H9 (cell line): ENCODE measurements at regions not wholly inside any gene's neighbourhood (a gene's known extent, or its start where the extent isn't known, plus 50 kb on each side); places are given as distances from the start of the nearest gene placed in this dataset.

Source experiments
- DNase-seq: peaks from one replicate; pipeline ENCODE4 v3.0.0-alpha.2; 2017
- H2AFZ ChIP-seq: one replicate; pipeline ENCODE4 v1.6.1; 2013; ENCODE audit warnings: mild to moderate bottlenecking, low read length, control low read depth, moderate library complexity
- H2AK5ac ChIP-seq: 2 replicates; pipeline ENCODE4 v1.6.1; 2013; ENCODE audit warnings: low read length, control low read depth, mixed read lengths; ENCODE audit not compliant: insufficient read length
- H2BK120ac ChIP-seq: one replicate; pipeline ENCODE4 v1.6.1; 2013; ENCODE audit warnings: low read depth, mild to moderate bottlenecking, low read length, control low read depth, inconsistent platforms; ENCODE audit not compliant: poor library complexity, severe bottlenecking
- H2BK12ac ChIP-seq: 2 replicates; pipeline ENCODE4 v1.6.1; 2013; ENCODE audit warnings: low read length, control low read depth, mixed read lengths, low read depth; ENCODE audit not compliant: insufficient read length
- H2BK15ac ChIP-seq: 2 replicates; pipeline ENCODE4 v1.6.1; 2013; ENCODE audit warnings: low read depth, low read length, control low read depth
- H2BK20ac ChIP-seq: one replicate; pipeline ENCODE4 v1.6.1; 2013; ENCODE audit warnings: low read depth, mild to moderate bottlenecking, low read length, control low read depth, inconsistent platforms; ENCODE audit not compliant: poor library complexity, severe bottlenecking
- H2BK5ac ChIP-seq: 2 replicates; pipeline ENCODE4 v1.6.1; 2013; ENCODE audit warnings: low read length, control low read depth, mixed read lengths; ENCODE audit not compliant: insufficient read length
- H3K14ac ChIP-seq: 2 replicates; pipeline ENCODE4 v1.6.1; 2013; ENCODE audit warnings: low read length, control low read depth; ENCODE audit not compliant: insufficient read depth
- H3K18ac ChIP-seq: 2 replicates; pipeline ENCODE4 v1.6.1; 2013; ENCODE audit warnings: low read depth, mild to moderate bottlenecking, mixed read lengths, low read length, control low read depth; ENCODE audit not compliant: insufficient read length
- H3K23ac ChIP-seq: 2 replicates; pipeline ENCODE4 v1.6.1; 2013; ENCODE audit warnings: low read length, control low read depth, mixed read lengths, low read depth; ENCODE audit not compliant: insufficient read length
- H3K23me2 ChIP-seq: 2 replicates; pipeline ENCODE4 v1.6.1; 2013; ENCODE audit warnings: low read depth, mild to moderate bottlenecking, mixed read lengths, low read length, control low read depth; ENCODE audit not compliant: insufficient read length, poor library complexity, severe bottlenecking
- H3K27ac ChIP-seq: 2 replicates; pipeline ENCODE4 v1.5.1; 2013; ENCODE audit warnings: low read length, control low read depth, mixed read lengths, low read depth; ENCODE audit not compliant: insufficient read length
- H3K27me3 ChIP-seq: 2 replicates; pipeline ENCODE4 v1.6.1; 2013; ENCODE audit warnings: low read length, control low read depth, inconsistent platforms; ENCODE audit not compliant: insufficient read depth
- H3K4ac ChIP-seq: 2 replicates; pipeline ENCODE4 v1.6.1; 2013; ENCODE audit warnings: low read depth, mild to moderate bottlenecking, control low read depth, inconsistent platforms, low read length, moderate library complexity
- H3K4me1 ChIP-seq: 2 replicates; pipeline ENCODE4 v1.6.1; 2013; ENCODE audit warnings: low read length, control low read depth, inconsistent platforms; ENCODE audit not compliant: insufficient read depth
- H3K4me2 ChIP-seq: 2 replicates; pipeline ENCODE4 v1.6.1; 2013; ENCODE audit warnings: low read length, control low read depth, mixed read lengths; ENCODE audit not compliant: insufficient read length, insufficient read depth
- H3K56ac ChIP-seq: 2 replicates; pipeline ENCODE4 v1.6.1; 2013; ENCODE audit warnings: low read depth, mild to moderate bottlenecking, mixed read lengths, low read length, control low read depth; ENCODE audit not compliant: insufficient read length
- H3K79me1 ChIP-seq: 2 replicates; pipeline ENCODE4 v1.6.1; 2013; ENCODE audit warnings: low read depth, mild to moderate bottlenecking, moderate library complexity, low read length, control low read depth, inconsistent platforms; ENCODE audit not compliant: insufficient read depth, poor library complexity, severe bottlenecking
- H3K79me2 ChIP-seq: 2 replicates; pipeline ENCODE4 v1.6.1; 2013; ENCODE audit warnings: low read length, control low read depth, inconsistent platforms; ENCODE audit not compliant: insufficient read depth
- H3K9ac ChIP-seq: 2 replicates; pipeline ENCODE4 v1.6.1; 2013; ENCODE audit warnings: low read length, control low read depth, mixed read lengths; ENCODE audit not compliant: insufficient read length; ENCODE audit errors: extremely low read depth
- H3K9me3 ChIP-seq: one replicate; pipeline ENCODE4 v1.6.1; 2013; ENCODE audit warnings: low read depth, low read length, inconsistent platforms; ENCODE audit not compliant: control insufficient read depth
- H3T11ph ChIP-seq: one replicate; pipeline ENCODE4 v1.6.1; 2013; ENCODE audit warnings: mild to moderate bottlenecking, low read length, control low read depth, inconsistent platforms
- H4K20me1 ChIP-seq: one replicate; pipeline ENCODE4 v1.6.1; 2013; ENCODE audit not compliant: control insufficient read depth, insufficient read length, insufficient read depth
- H4K5ac ChIP-seq: 2 replicates; pipeline ENCODE4 v1.6.1; 2013; ENCODE audit warnings: low read depth, mild to moderate bottlenecking, mixed read lengths, low read length, control low read depth; ENCODE audit not compliant: insufficient read length
- H4K8ac ChIP-seq: replicated peaks from 2 replicates; pipeline ENCODE4 v1.6.1; 2013; ENCODE audit warnings: low read length, control low read depth, mixed read lengths, low read depth; ENCODE audit not compliant: insufficient read length
- H4K91ac ChIP-seq: 2 replicates; pipeline ENCODE4 v1.6.1; 2013; ENCODE audit warnings: low read depth, mild to moderate bottlenecking, moderate library complexity, mixed read lengths, low read length, control low read depth; ENCODE audit not compliant: insufficient read length
- H3K27ac Mint-ChIP-seq, 3 experiments: 2 replicates in 2 of 3; 3 replicates in 1 of 3; pipeline ENCODE4 v1.8.0; 2020 to 2021; ENCODE audit warnings: mixed read lengths in 3 of 3, mild to moderate bottlenecking in 1 of 3, moderate library complexity in 1 of 3
- H3K27me3 Mint-ChIP-seq: 2 replicates; pipeline ENCODE4 v1.8.0; 2021; ENCODE audit warnings: low read depth, mild to moderate bottlenecking, moderate library complexity, mixed read lengths
- H3K36me3 Mint-ChIP-seq, 3 experiments: 2 replicates in 2 of 3; 3 replicates in 1 of 3; pipeline ENCODE4 v1.8.0; 2020 to 2021; ENCODE audit warnings: low read depth in 3 of 3, mixed read lengths in 3 of 3; ENCODE audit not compliant: insufficient read depth in 1 of 3
- H3K4me1 Mint-ChIP-seq, 2 experiments: 2 replicates each; pipeline ENCODE4 v1.8.0; 2020; ENCODE audit warnings: mixed read lengths in 2 of 2
- H3K4me3 Mint-ChIP-seq, 2 experiments: 2 replicates in 1 of 2; 3 replicates in 1 of 2; pipeline ENCODE4 v1.8.0; 2020 to 2021; ENCODE audit warnings: mild to moderate bottlenecking in 2 of 2, mixed read lengths in 2 of 2, moderate library complexity in 1 of 2
- H3K9me3 Mint-ChIP-seq, 2 experiments: 2 replicates in 1 of 2; 3 replicates in 1 of 2; pipeline ENCODE4 v1.8.0; 2020; ENCODE audit warnings: mild to moderate bottlenecking in 2 of 2, mixed read lengths in 2 of 2, moderate library complexity in 1 of 2
- CTCF ChIP-seq: fragments of 200-600 bp; sonication (generic); conservative IDR thresholded peaks from 3 replicates; pipeline ENCODE4 v1.8.0; 2021; ENCODE audit warnings: antibody characterized with exemption, mild to moderate bottlenecking
- WGBS: extraction: QIAGEN DNeasy Blood & Tissue Kit; methylation state at CpG from one replicate; pipeline ENCODE4 v1.1.7; 2013; ENCODE audit warnings: missing lambda C conversion rate, low lambda C conversion rate, mixed read lengths; ENCODE audit not compliant: insufficient read length; ENCODE audit errors: extremely low coverage; 5-methylcytosine and 5-hydroxymethylcytosine counted together

- H2AK5ac ChIP-seq, result no peak overlapping the region
- no peaks in the 10 kb centered on the region for H3K9me3 ChIP-seq
- peaks cover 13 to 14% of the 10 kb centered on the region in 2 experiments for H3K4me1 Mint-ChIP-seq
- H3K27me3 ChIP-seq, result no peaks in the 10 kb centered on the region
- no peak overlapping the region for H3K27ac ChIP-seq
- no peak overlapping the region for H4K5ac ChIP-seq
- H3T11ph ChIP-seq, result no peak overlapping the region
- H4K91ac ChIP-seq, result no peak overlapping the region
- TF ChIP-seq CTCF, result no peak
- H3K23me2 ChIP-seq, result no peaks in the 10 kb centered on the region
- H3K23ac ChIP-seq, result no peak overlapping the region
- 0 out of 7 replicates have a peak overlapping the region, but pooled peaks of 1 of the 3 experiments have one; percentile 67 for H3K27ac Mint-ChIP-seq
- H3K4ac ChIP-seq, result no peak overlapping the region
- no peak overlapping the region for H2BK15ac ChIP-seq
- no peaks in the 10 kb centered on the region for H3K79me1 ChIP-seq
- WGBS, result no CpG with 5 or more reads among the region's 12 CpGs
- no peaks in the 10 kb centered on the region for H4K20me1 ChIP-seq
- H3K4me3 Mint-ChIP-seq, result no peak overlapping the region
- no peak overlapping the region for H2BK20ac ChIP-seq
- H3K36me3 Mint-ChIP-seq, result no peaks in the 10 kb centered on the region
- H2BK12ac ChIP-seq, result no peak overlapping the region
- H2BK5ac ChIP-seq, result no peak overlapping the region
- H3K9ac ChIP-seq, result no peak overlapping the region
- no peak overlapping the region for H4K8ac ChIP-seq
- DNase-seq, result no peak
- H3K14ac ChIP-seq, result no peak overlapping the region; the same call in 1 of the 2 replicates
- no peak overlapping the region for H2AFZ ChIP-seq
- H3K79me2 ChIP-seq, result no peaks in the 10 kb centered on the region
- H3K18ac ChIP-seq, result no peak overlapping the region
- no peaks in the 10 kb centered on the region for H3K9me3 Mint-ChIP-seq
- H2BK120ac ChIP-seq, result no peak overlapping the region
- no peak overlapping the region for H3K4me2 ChIP-seq
- no peaks in the 10 kb centered on the region for H3K4me1 ChIP-seq
- H3K27me3 Mint-ChIP-seq, result peaks cover 2% of the 10 kb centered on the region
- H3K56ac ChIP-seq, result no peak overlapping the region
Observed at GRCh38 chr10:118840071-118840775, 85.5 kb upstream of the CACUL1 start.
